ENCODE measurements at regions not wholly inside any gene's neighbourhood (a gene's known extent, or its start where the extent isn't known, plus 50 kb on each side); places are given as distances from the start of the nearest gene placed in this dataset.
A peak's percentile ranks its signal among the peaks of the same experiment; 100 is the strongest.

GRCh38 chr7:85669225-85669624, 482.4 kb upstream of the SEMA3D start:
- no peak for TF ChIP-seq MAX (IDR thresholded peaks at IDR 0.05; ENCODE audit: low read depth, low read length)
- TF ChIP-seq CTCF (IDR thresholded peaks at IDR 0.05; ENCODE audit: low read depth, low read length), result no peak
- TF ChIP-seq MYC (IDR thresholded peaks at IDR 0.05; ENCODE audit: low read depth, low read length), result no peak
- TF ChIP-seq POLR2A (IDR thresholded peaks at IDR 0.05; ENCODE audit: extremely low read depth, insufficient read length), result no peak
- H3K4me3 ChIP-seq (ENCODE audit: low read depth, low read length), result no peak overlapping the region
- DNase-seq (ENCODE audit: low read depth), result no peak

- H3K4me3 ChIP-seq (ENCODE audit: low read depth, low read length), result no peak overlapping the region
- DNase-seq (ENCODE audit: low read depth), result no peak
- TF ChIP-seq CTCF (IDR thresholded peaks at IDR 0.05; ENCODE audit: low read depth, low read length) (no peak), POLR2A (IDR thresholded peaks at IDR 0.05; ENCODE audit: extremely low read depth, insufficient read length) (no peak), MYC (IDR thresholded peaks at IDR 0.05; ENCODE audit: low read depth, low read length) (no peak), MAX (IDR thresholded peaks at IDR 0.05; ENCODE audit: low read depth, low read length) (no peak)
Observed at GRCh38 chr7:85664341-85664740, 477.5 kb upstream of the SEMA3D start.

GRCh38 chr7:85659364-85659763, 472.5 kb upstream of the SEMA3D start:
- peak; percentile 8 for DNase-seq (ENCODE audit: low read depth)
- no peak overlapping the region for H3K4me3 ChIP-seq (ENCODE audit: low read depth, low read length)
- no peak for TF ChIP-seq CTCF (IDR thresholded peaks at IDR 0.05; ENCODE audit: low read depth, low read length)
- TF ChIP-seq POLR2A (IDR thresholded peaks at IDR 0.05; ENCODE audit: extremely low read depth, insufficient read length), result no peak
- TF ChIP-seq MYC (IDR thresholded peaks at IDR 0.05; ENCODE audit: low read depth, low read length), result no peak
- no peak for TF ChIP-seq MAX (IDR thresholded peaks at IDR 0.05; ENCODE audit: low read depth, low read length)

GRCh38 chr7:85655252-85655651, 468.4 kb upstream of the SEMA3D start:
- TF ChIP-seq CTCF (IDR thresholded peaks at IDR 0.05; ENCODE audit: low read depth, low read length), result no peak
- TF ChIP-seq MAX (IDR thresholded peaks at IDR 0.05; ENCODE audit: low read depth, low read length), result no peak
- no peak for TF ChIP-seq POLR2A (IDR thresholded peaks at IDR 0.05; ENCODE audit: extremely low read depth, insufficient read length)
- no peak for TF ChIP-seq MYC (IDR thresholded peaks at IDR 0.05; ENCODE audit: low read depth, low read length)
- no peak overlapping the region for H3K4me3 ChIP-seq (ENCODE audit: low read depth, low read length)
- DNase-seq (ENCODE audit: low read depth), result no peak

GRCh38 chr7:85644272-85644671, 457.4 kb upstream of the SEMA3D start:
- no peak for DNase-seq (ENCODE audit: low read depth)
- H3K4me3 ChIP-seq (ENCODE audit: low read depth, low read length), result no peak overlapping the region
- TF ChIP-seq POLR2A (IDR thresholded peaks at IDR 0.05; ENCODE audit: extremely low read depth, insufficient read length) (no peak), CTCF (IDR thresholded peaks at IDR 0.05; ENCODE audit: low read depth, low read length) (no peak), MYC (IDR thresholded peaks at IDR 0.05; ENCODE audit: low read depth, low read length) (no peak), MAX (IDR thresholded peaks at IDR 0.05; ENCODE audit: low read depth, low read length) (no peak)

GRCh38 chr7:85641331-85641730, 454.5 kb upstream of the SEMA3D start:
- DNase-seq (ENCODE audit: low read depth), result no peak
- H3K4me3 ChIP-seq (ENCODE audit: low read depth, low read length), result no peak overlapping the region
- no peak for TF ChIP-seq POLR2A (IDR thresholded peaks at IDR 0.05; ENCODE audit: extremely low read depth, insufficient read length)
- no peak for TF ChIP-seq CTCF (IDR thresholded peaks at IDR 0.05; ENCODE audit: low read depth, low read length)
- TF ChIP-seq MYC (IDR thresholded peaks at IDR 0.05; ENCODE audit: low read depth, low read length), result no peak
- TF ChIP-seq MAX (IDR thresholded peaks at IDR 0.05; ENCODE audit: low read depth, low read length), result no peak

Measured in NB4 (cell line).